Gastrocnemius medialis (tissue), 4 donors: ENCODE measurements at regions not wholly inside any gene's neighbourhood (a gene's known extent, or its start where the extent isn't known, plus 50 kb on each side); places are given as distances from the start of the nearest gene placed in this dataset.

Experiments used
- ATAC-seq, 2 donors: fragments of 150-250 bp; one replicate each; pipeline ENCODE4 v1.9.1; 2016
- DNase-seq, 2 donors: peaks; one replicate each; pipeline ENCODE4 v3.0.0-alpha.2; 2019
- H3K27ac ChIP-seq, 4 donors: fragments of 200-600 bp; sonication (generic); 1 replicate in 1 of 4; 2 replicates in 3 of 4; pipeline ENCODE4 v1.5.1; 2016 to 2018; ENCODE audit warnings: mild to moderate bottlenecking in 2 of 4, moderate library complexity in 1 of 4
- H3K27me3 ChIP-seq, 3 donors: fragments of 200-600 bp; sonication (generic) in 2 of 3; 1 replicate in 1 of 3; 2 replicates in 2 of 3; pipeline versions ENCODE4 v1.5.1 to v1.6.0; 2016 to 2019; ENCODE audit warnings: mild to moderate bottlenecking in 1 of 3, moderate library complexity in 1 of 3
- H3K36me3 ChIP-seq, 2 donors: fragments of 200-600 bp; sonication (generic) in 1 of 2; one replicate each; pipeline ENCODE4 v1.5.1; 2017 to 2018
- H3K4me1 ChIP-seq, 2 donors: fragments of 200-600 bp; sonication (generic) in 1 of 2; one replicate each; pipeline ENCODE4 v1.5.1; 2016 to 2017; ENCODE audit warnings: mild to moderate bottlenecking in 2 of 2
- H3K4me3 ChIP-seq, 4 donors: fragments of 200-600 bp; sonication (generic) in 3 of 4; 1 replicate in 1 of 4; 2 replicates in 3 of 4; pipeline ENCODE4 v1.5.1; 2016 to 2019; ENCODE audit warnings: mild to moderate bottlenecking in 2 of 4
- H3K9me3 ChIP-seq, 3 donors: fragments of 200-600 bp; sonication (generic) in 2 of 3; 1 replicate in 1 of 3; 2 replicates in 2 of 3; pipeline ENCODE4 v1.5.1; 2016 to 2019
- POLR2A ChIP-seq, 2 donors: fragments of 450-650 bp; IDR thresholded peaks; one replicate each; pipeline ENCODE4 v1.6.1; 2017; ENCODE audit warnings: antibody characterized with exemption in 2 of 2, mild to moderate bottlenecking in 2 of 2, moderate library complexity in 2 of 2
- in situ Hi-C, 4 donors: fragments of 200-750 bp; cut with MboI; loops; one replicate each; pipeline versions ENCODE4 v1.15.0 to v1.8.0; 2017; ENCODE audit warnings: low sequenced_read_pairs in 4 of 4
- intact Hi-C: fragments of 100-400 bp; cut with DNase I; formaldehyde crosslinking; loops from one replicate; pipeline ENCODE4 v1.15.1; 2023; ENCODE audit warnings: low total_unique reads
- TF ChIP-seq, protein P1 (sequence below), 5 experiments: fragments of 450-650 bp in 3 of 5; fragments of 200-600 bp in 2 of 5; sonication (generic) in 2 of 5; IDR thresholded peaks in 4 of 5; conservative IDR thresholded peaks in 1 of 5; 1 replicate in 4 of 5; 2 replicates in 1 of 5; pipeline ENCODE4 v1.5.1; 2016 to 2019; ENCODE audit warnings: antibody characterized with exemption in 5 of 5, mild to moderate bottlenecking in 3 of 5, moderate library complexity in 3 of 5

DNA sequence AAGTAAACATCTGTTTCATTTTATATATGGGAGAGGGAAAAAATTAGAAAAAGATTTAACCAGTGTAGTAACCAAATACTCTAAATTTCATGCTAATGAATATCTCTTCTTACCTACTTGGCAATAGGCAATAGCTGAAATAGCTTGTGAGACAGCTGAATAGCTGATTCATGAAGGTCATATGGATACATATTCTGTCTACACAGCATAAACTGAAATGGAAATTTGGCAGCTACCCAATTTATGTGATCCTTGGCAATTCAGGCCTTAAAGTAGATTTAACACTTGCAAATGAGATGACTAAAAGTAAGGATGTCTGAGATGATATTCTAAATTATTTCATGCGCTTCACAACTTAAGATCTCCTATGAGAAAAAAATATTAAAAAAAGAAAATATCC, 261.2 kb upstream of the SEMA3A start:
- intact Hi-C loops: no loop called here
- in situ Hi-C loops: no loop called here
- H3K27ac ChIP-seq: no peak overlapping the region
- H3K4me3 ChIP-seq: no peak overlapping the region
- H3K36me3 ChIP-seq: no peaks in the 10 kb centered on the region
- no peaks in the 10 kb centered on the region for H3K4me1 ChIP-seq
- TF ChIP-seq, protein P1, sequence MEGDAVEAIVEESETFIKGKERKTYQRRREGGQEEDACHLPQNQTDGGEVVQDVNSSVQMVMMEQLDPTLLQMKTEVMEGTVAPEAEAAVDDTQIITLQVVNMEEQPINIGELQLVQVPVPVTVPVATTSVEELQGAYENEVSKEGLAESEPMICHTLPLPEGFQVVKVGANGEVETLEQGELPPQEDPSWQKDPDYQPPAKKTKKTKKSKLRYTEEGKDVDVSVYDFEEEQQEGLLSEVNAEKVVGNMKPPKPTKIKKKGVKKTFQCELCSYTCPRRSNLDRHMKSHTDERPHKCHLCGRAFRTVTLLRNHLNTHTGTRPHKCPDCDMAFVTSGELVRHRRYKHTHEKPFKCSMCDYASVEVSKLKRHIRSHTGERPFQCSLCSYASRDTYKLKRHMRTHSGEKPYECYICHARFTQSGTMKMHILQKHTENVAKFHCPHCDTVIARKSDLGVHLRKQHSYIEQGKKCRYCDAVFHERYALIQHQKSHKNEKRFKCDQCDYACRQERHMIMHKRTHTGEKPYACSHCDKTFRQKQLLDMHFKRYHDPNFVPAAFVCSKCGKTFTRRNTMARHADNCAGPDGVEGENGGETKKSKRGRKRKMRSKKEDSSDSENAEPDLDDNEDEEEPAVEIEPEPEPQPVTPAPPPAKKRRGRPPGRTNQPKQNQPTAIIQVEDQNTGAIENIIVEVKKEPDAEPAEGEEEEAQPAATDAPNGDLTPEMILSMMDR (IDR thresholded peaks at IDR 0.05 in 4 of 5, conservative IDR thresholded peaks at IDR 0.05 in 1 of 5): no peak
- no peak for TF ChIP-seq POLR2A (IDR thresholded peaks at IDR 0.05)
- H3K9me3 ChIP-seq: no peaks in the 10 kb centered on the region
- no peak for DNase-seq
- no peaks in the 10 kb centered on the region for H3K27me3 ChIP-seq
- ATAC-seq: no peak

DNA sequence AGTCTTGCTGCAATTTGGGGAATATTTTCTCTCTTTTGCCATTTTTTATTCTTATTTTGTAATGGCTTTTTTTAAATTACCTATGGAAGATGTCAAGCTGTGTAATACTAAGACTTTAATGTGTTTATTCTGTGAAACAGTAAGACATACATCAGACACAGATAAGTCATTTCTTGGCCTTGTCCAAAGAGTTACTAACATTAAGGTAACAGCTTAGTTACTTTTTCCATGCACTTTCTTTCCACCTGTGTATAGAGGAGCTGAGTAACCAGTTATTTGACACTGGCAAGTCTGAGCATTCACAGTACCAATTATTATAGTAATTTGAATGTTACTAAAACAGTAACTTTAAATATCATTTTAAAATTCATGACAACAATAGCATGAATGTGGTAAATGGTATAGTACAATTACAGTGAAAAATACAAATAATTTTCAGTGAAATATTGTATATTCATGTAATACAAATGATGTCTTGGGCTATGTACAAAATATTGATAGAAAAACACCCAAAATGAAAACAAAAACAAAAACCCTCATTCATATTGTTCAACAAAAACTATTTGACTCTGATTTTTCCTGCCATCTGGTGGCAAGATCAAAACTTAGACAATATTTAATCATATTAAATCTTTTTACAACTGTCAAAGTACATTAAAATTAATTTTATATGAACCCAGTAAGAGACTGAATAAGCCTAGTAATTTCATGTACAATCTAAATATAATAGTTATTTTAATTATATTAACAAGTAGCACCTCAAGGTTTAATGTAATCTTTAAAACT, 259.8 kb upstream of the SEMA3A start:
- H3K27me3 ChIP-seq: no peaks in the 10 kb centered on the region
- no peaks in the 10 kb centered on the region for H3K36me3 ChIP-seq
- H3K4me3 ChIP-seq: no peak overlapping the region
- in situ Hi-C loops (no loop called here), intact Hi-C loops (no loop called here)
- TF ChIP-seq, protein P1 (IDR thresholded peaks at IDR 0.05 in 4 of 5, conservative IDR thresholded peaks at IDR 0.05 in 1 of 5): no peak
- no peak for TF ChIP-seq POLR2A (IDR thresholded peaks at IDR 0.05)
- no peak for ATAC-seq
- DNase-seq: no peak
- no peak overlapping the region for H3K27ac ChIP-seq
- no peaks in the 10 kb centered on the region for H3K4me1 ChIP-seq
- H3K9me3 ChIP-seq: no peaks in the 10 kb centered on the region

DNA sequence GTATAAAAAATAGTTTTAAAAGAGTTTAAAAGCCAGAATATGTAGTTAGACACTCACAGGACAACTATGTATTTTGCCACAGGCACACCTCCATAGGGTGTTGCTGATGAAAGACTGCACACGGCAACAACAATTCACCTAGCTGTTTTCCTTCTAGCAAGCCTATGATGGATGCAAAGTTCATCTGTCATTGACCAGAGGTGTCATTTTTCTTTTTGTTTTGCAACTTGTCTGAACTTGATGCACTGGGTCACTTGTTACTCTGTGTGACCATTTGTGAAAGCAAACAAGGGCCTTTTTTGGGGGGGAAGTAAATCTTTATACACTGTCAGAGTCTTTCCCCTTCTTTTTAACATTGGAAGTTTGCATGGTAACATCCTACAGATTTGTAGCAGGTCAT, 258.0 kb upstream of the SEMA3A start:
- Histone ChIP-seq H3K4me1 (no peaks in the 10 kb centered on the region), H3K27me3 (no peaks in the 10 kb centered on the region), H3K36me3 (no peaks in the 10 kb centered on the region), H3K4me3 (no peak overlapping the region), H3K27ac (no peak overlapping the region), H3K9me3 (no peaks in the 10 kb centered on the region)
- intact Hi-C loops (no loop called here), in situ Hi-C loops (no loop called here)
- ATAC-seq (no peak), DNase-seq (no peak)
- TF ChIP-seq POLR2A (IDR thresholded peaks at IDR 0.05): no peak
- TF ChIP-seq, protein P1 (IDR thresholded peaks at IDR 0.05 in 4 of 5, conservative IDR thresholded peaks at IDR 0.05 in 1 of 5): no peak

DNA sequence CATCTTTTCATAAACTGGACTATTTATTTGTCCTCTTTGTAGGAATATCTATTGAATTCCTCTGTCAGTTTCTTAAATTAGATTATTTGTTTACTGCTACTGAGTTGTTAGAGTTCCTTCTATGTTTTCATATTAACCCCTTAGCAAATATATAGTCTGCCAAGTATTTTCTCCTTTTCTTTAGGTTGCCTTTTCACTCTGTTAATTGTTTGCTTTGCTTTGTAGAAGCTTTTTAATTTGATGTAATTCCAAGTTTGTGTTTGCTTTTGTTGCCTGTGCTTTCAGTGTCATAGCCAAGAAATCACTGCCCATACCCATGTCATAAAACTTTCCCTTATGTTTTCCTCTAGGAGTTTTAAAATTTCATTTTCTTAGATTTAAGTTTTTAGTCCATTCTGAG, 256.2 kb upstream of the SEMA3A start:
- Histone ChIP-seq H3K36me3 (no peaks in the 10 kb centered on the region), H3K27ac (no peak overlapping the region), H3K4me1 (no peaks in the 10 kb centered on the region), H3K9me3 (no peaks in the 10 kb centered on the region), H3K27me3 (no peaks in the 10 kb centered on the region), H3K4me3 (no peak overlapping the region)
- TF ChIP-seq, protein P1 (IDR thresholded peaks at IDR 0.05 in 4 of 5, conservative IDR thresholded peaks at IDR 0.05 in 1 of 5): no peak
- TF ChIP-seq POLR2A (IDR thresholded peaks at IDR 0.05): no peak
- ATAC-seq (no peak), DNase-seq (no peak)
- in situ Hi-C loops (no loop called here), intact Hi-C loops (no loop called here)
